PC-9 (cell line): ENCODE measurements at regions not wholly inside any gene's neighbourhood (a gene's known extent, or its start where the extent isn't known, plus 50 kb on each side); places are given as distances from the start of the nearest gene placed in this dataset.
"Not testable (repeated sequence)": the region's sequence is repeated elsewhere in the genome, so short reads cannot be mapped to it uniquely, and the experiment has no call there.

Source experiments
- EZH2 ChIP-seq: fragments of 200-600 bp; sonication (generic); IDR thresholded peaks from 2 replicates; pipeline ENCODE4 v1.8.0; 2017; ENCODE audit warnings: antibody characterized with exemption, low read depth
- TF ChIP-seq, protein P1 (sequence below): fragments of 200-600 bp; sonication (generic); conservative IDR thresholded peaks from 2 replicates; pipeline ENCODE4 v1.6.1; 2017; ENCODE audit warnings: mixed run types, antibody characterized with exemption, mild to moderate bottlenecking, moderate library complexity

DNA sequence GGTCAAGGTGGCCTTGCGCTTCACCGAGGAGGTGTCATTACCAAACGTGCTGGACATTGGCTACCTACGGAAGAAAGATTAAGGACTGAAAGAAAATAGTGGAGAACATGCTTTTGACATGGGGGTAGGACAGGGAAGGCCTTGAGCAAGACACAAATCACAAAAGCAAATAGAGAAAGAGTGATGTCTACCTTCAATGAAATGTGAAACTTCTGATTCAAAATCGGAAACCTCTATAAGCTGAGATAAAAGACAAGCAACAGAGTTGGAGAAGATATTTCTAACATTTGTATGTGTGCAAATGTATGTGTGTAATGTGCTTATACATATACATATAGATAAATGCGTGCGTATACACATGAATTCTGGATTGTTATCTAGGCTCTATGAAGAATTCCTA, 89.5 kb upstream of the PLGLB2 start:
- TF ChIP-seq, protein P1, sequence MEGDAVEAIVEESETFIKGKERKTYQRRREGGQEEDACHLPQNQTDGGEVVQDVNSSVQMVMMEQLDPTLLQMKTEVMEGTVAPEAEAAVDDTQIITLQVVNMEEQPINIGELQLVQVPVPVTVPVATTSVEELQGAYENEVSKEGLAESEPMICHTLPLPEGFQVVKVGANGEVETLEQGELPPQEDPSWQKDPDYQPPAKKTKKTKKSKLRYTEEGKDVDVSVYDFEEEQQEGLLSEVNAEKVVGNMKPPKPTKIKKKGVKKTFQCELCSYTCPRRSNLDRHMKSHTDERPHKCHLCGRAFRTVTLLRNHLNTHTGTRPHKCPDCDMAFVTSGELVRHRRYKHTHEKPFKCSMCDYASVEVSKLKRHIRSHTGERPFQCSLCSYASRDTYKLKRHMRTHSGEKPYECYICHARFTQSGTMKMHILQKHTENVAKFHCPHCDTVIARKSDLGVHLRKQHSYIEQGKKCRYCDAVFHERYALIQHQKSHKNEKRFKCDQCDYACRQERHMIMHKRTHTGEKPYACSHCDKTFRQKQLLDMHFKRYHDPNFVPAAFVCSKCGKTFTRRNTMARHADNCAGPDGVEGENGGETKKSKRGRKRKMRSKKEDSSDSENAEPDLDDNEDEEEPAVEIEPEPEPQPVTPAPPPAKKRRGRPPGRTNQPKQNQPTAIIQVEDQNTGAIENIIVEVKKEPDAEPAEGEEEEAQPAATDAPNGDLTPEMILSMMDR = not testable (repeated sequence)
- TF ChIP-seq EZH2 = not testable (repeated sequence)
